OCI-LY3 (cell line): ENCODE measurements at regions not wholly inside any gene's neighbourhood (a gene's known extent, or its start where the extent isn't known, plus 50 kb on each side); places are given as distances from the start of the nearest gene placed in this dataset.
"Not testable (repeated sequence)": the region's sequence is repeated elsewhere in the genome, so short reads cannot be mapped to it uniquely, and the experiment has no call there.

Source experiments
- H2AFZ ChIP-seq: fragments of 200-600, 300-600 bp; shearing (Covaris generic); 2 replicates; pipeline ENCODE4 v1.6.0; 2014; ENCODE audit warnings: antibody characterized with exemption, low read depth, low read length
- H3K27ac ChIP-seq: fragments of 200-600, 300-600 bp; sonication (generic); 2 replicates; pipeline ENCODE4 v1.5.1; 2014; ENCODE audit warnings: mild to moderate bottlenecking, low read length, moderate library complexity, mixed read lengths
- H3K27me3 ChIP-seq: fragments of 200-600, 300-600 bp; sonication (generic); 2 replicates; pipeline ENCODE4 v1.6.1; 2014; ENCODE audit warnings: low read depth, low read length, mixed read lengths
- H3K36me3 ChIP-seq: fragments of 200-600, 300-600 bp; sonication (generic); replicated peaks from 2 replicates; pipeline ENCODE3; 2014; ENCODE audit warnings: low read depth, low read length, mixed read lengths
- H3K4me1 ChIP-seq: fragments of 300-600, 200-600 bp; sonication (generic); 2 replicates; pipeline ENCODE4 v1.6.1; 2014; ENCODE audit warnings: low read length, mixed read lengths
- H3K4me2 ChIP-seq: fragments of 200-600, 300-600 bp; sonication (generic); 2 replicates; pipeline ENCODE4 v1.6.1; 2014; ENCODE audit warnings: low read length, mixed read lengths
- H3K4me3 ChIP-seq: fragments of 300-600, 200-600 bp; sonication (generic); 2 replicates; pipeline ENCODE4 v1.5.1; 2014; ENCODE audit warnings: antibody characterized with exemption, mild to moderate bottlenecking, low read length, moderate library complexity
- H3K79me2 ChIP-seq: fragments of 300-600, 200-600 bp; shearing (Covaris generic); 2 replicates; pipeline ENCODE4 v1.6.1; 2014; ENCODE audit warnings: mild to moderate bottlenecking, low read length, mixed read lengths
- H3K9ac ChIP-seq: fragments of 300-600, 200-600 bp; shearing (Covaris generic); 2 replicates; pipeline ENCODE4 v1.6.0; 2014; ENCODE audit warnings: mild to moderate bottlenecking, low read length, moderate library complexity
- H3K9me3 ChIP-seq: fragments of 200-600, 300-600 bp; shearing (Covaris generic); 2 replicates; pipeline ENCODE4 v1.6.1; 2014; ENCODE audit warnings: low read length, mixed read lengths; ENCODE audit not compliant: insufficient read depth
- H4K20me1 ChIP-seq: fragments of 200-600, 300-600 bp; sonication (generic); 2 replicates; pipeline ENCODE4 v1.6.1; 2016; ENCODE audit warnings: low read length, mixed read lengths; ENCODE audit not compliant: insufficient read depth
- CTCF ChIP-seq: fragments of 200-600, 300-600 bp; sonication (generic); IDR thresholded peaks from 2 replicates; pipeline ENCODE4 v1.5.1; 2014; ENCODE audit warnings: antibody characterized with exemption, low read length, low read depth
- EZH2phosphoT487 ChIP-seq: fragments of 200-600 bp; shearing (Covaris generic); IDR thresholded peaks from 2 replicates; pipeline ENCODE4 v1.6.1; 2018; ENCODE audit warnings: antibody characterized with exemption, mixed run types, low read depth

- Histone ChIP-seq H3K27me3 (no peaks in the 10 kb centered on the region), H3K9me3 (no peaks in the 10 kb centered on the region), H3K27ac (no peak overlapping the region), H3K4me3 (no peak overlapping the region), H2AFZ (no peak overlapping the region), H4K20me1 (no peaks in the 10 kb centered on the region), H3K4me2 (no peak overlapping the region), H3K36me3 (no peaks in the 10 kb centered on the region), H3K9ac (no peak overlapping the region), H3K4me1 (peaks cover 20% of the 10 kb centered on the region), H3K79me2 (no peaks in the 10 kb centered on the region)
- TF ChIP-seq CTCF (no peak), EZH2phosphoT487 (no peak)
These were observed 82.3 kb upstream of the NDUFV2 start for GRCh38 chr18:9020221-9020620.

GRCh38 chr18:9021458-9021857, 81.0 kb upstream of the NDUFV2 start:
- Histone ChIP-seq H4K20me1 (no peaks in the 10 kb centered on the region), H3K4me1 (peaks cover 19% of the 10 kb centered on the region), H3K9me3 (no peaks in the 10 kb centered on the region), H3K79me2 (no peaks in the 10 kb centered on the region), H3K27ac (no peak overlapping the region), H3K27me3 (no peaks in the 10 kb centered on the region), H3K36me3 (no peaks in the 10 kb centered on the region), H3K9ac (no peak overlapping the region), H3K4me2 (no peak overlapping the region), H3K4me3 (no peak overlapping the region), H2AFZ (no peak overlapping the region)
- no peak for TF ChIP-seq EZH2phosphoT487
- no peak for TF ChIP-seq CTCF

- Histone ChIP-seq H3K4me3 (no peak overlapping the region), H3K27me3 (no peaks in the 10 kb centered on the region), H3K4me2 (no peak overlapping the region), H3K27ac (no peak overlapping the region), H2AFZ (no peak overlapping the region), H3K79me2 (no peaks in the 10 kb centered on the region), H3K9ac (no peak overlapping the region), H3K36me3 (no peaks in the 10 kb centered on the region), H3K4me1 (peaks cover 8% of the 10 kb centered on the region), H4K20me1 (no peaks in the 10 kb centered on the region), H3K9me3 (no peaks in the 10 kb centered on the region)
- no peak for TF ChIP-seq EZH2phosphoT487
- no peak for TF ChIP-seq CTCF
These were observed 79.9 kb upstream of the NDUFV2 start for GRCh38 chr18:9022397-9023155.

GRCh38 chr18:9024031-9024646, 78.4 kb upstream of the NDUFV2 start:
- not testable (repeated sequence) for H3K4me2 ChIP-seq, H3K4me1 ChIP-seq, H3K79me2 ChIP-seq, H3K36me3 ChIP-seq, H4K20me1 ChIP-seq, H3K27me3 ChIP-seq, H3K4me3 ChIP-seq, H3K27ac ChIP-seq, H2AFZ ChIP-seq, H3K9ac ChIP-seq, H3K9me3 ChIP-seq
